ENCODE measurements at regions not wholly inside any gene's neighbourhood (a gene's known extent, or its start where the extent isn't known, plus 50 kb on each side); places are given as distances from the start of the nearest gene placed in this dataset.

DNA sequence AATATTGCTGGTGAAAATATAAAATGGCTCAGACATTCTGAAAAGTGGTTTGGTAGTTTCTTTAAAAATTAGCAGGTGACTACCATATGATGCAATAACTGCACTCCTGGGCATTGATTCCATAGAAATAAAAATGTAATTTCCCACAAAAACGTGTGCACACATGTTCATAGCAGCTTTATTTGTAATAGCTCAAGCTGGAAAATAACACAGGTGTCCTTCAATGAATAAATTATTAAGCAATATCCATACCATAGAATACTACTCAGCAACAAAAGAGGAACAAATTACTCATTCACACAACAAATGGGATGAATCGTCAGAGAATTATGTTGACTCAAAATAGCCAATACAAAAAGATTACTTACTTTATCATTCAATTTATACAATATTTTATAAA is 893.7 kb upstream of the SLIT2 start:
- H3K27me3 Mint-ChIP-seq (ENCODE audit: unreplicated experiment) = no peaks in the 10 kb centered on the region
- no peak overlapping the region for H3K4me3 Mint-ChIP-seq (ENCODE audit: unreplicated experiment)
- TF ChIP-seq, protein P1, sequence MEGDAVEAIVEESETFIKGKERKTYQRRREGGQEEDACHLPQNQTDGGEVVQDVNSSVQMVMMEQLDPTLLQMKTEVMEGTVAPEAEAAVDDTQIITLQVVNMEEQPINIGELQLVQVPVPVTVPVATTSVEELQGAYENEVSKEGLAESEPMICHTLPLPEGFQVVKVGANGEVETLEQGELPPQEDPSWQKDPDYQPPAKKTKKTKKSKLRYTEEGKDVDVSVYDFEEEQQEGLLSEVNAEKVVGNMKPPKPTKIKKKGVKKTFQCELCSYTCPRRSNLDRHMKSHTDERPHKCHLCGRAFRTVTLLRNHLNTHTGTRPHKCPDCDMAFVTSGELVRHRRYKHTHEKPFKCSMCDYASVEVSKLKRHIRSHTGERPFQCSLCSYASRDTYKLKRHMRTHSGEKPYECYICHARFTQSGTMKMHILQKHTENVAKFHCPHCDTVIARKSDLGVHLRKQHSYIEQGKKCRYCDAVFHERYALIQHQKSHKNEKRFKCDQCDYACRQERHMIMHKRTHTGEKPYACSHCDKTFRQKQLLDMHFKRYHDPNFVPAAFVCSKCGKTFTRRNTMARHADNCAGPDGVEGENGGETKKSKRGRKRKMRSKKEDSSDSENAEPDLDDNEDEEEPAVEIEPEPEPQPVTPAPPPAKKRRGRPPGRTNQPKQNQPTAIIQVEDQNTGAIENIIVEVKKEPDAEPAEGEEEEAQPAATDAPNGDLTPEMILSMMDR (IDR thresholded peaks at IDR 0.05; ENCODE audit: unreplicated experiment) = no peak
- DNase-seq (ENCODE audit: low spot score) = no peak
- H3K9me3 Mint-ChIP-seq (ENCODE audit: unreplicated experiment) = no peaks in the 10 kb centered on the region
- H3K36me3 Mint-ChIP-seq (ENCODE audit: low read depth, unreplicated experiment) = no peaks in the 10 kb centered on the region
- no peaks in the 10 kb centered on the region for H3K4me1 Mint-ChIP-seq (ENCODE audit: unreplicated experiment)
- no peak overlapping the region for H3K27ac Mint-ChIP-seq (ENCODE audit: unreplicated experiment)

DNA sequence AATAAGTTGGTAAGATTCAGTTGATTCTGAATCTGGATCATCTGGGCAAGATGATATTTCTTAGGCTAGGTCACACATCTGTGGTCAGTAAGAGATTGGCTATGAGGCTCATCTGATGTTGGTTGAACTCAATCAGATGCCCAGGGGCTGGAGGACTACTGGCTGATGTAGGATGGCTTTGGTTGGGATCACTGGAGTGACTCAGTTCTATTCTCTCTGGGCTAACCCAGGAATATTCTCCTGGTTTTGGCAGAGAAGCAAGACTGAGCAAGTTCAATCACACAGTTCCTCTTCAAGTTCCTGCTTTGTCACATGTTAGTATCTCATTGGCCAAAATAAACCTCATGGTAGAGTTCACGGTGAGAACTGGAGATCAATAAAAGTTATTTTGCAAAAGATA is 902.3 kb upstream of the SLIT2 start:
- Mint-ChIP-seq H3K27ac (ENCODE audit: unreplicated experiment) (no peak overlapping the region), H3K4me3 (ENCODE audit: unreplicated experiment) (no peak overlapping the region), H3K4me1 (ENCODE audit: unreplicated experiment) (no peaks in the 10 kb centered on the region), H3K27me3 (ENCODE audit: unreplicated experiment) (no peaks in the 10 kb centered on the region), H3K9me3 (ENCODE audit: unreplicated experiment) (no peaks in the 10 kb centered on the region), H3K36me3 (ENCODE audit: low read depth, unreplicated experiment) (no peaks in the 10 kb centered on the region)
- DNase-seq (ENCODE audit: low spot score) = no peak
- TF ChIP-seq, protein P1 (IDR thresholded peaks at IDR 0.05; ENCODE audit: unreplicated experiment) = no peak

DNA sequence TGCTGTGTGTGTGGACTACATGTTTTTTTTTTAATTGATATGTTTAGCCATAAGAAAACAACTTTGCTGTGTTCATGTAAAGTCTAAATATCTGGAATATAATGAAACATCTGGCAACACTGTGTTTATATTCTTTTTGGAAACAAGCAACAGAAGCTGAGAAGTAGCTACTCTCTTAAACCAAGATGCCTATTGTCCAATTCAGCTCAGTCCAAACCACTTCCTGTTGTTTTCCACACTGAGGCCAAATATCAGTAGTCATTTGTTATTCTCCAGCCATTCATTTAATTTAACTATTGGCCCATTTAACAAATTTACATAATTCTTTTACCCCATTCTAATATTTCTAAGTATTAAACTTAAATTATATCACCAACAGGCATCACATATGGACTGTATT is 903.0 kb upstream of the SLIT2 start:
- Mint-ChIP-seq H3K4me3 (ENCODE audit: unreplicated experiment) (no peak overlapping the region), H3K27me3 (ENCODE audit: unreplicated experiment) (no peaks in the 10 kb centered on the region), H3K27ac (ENCODE audit: unreplicated experiment) (no peak overlapping the region), H3K4me1 (ENCODE audit: unreplicated experiment) (no peaks in the 10 kb centered on the region), H3K36me3 (ENCODE audit: low read depth, unreplicated experiment) (no peaks in the 10 kb centered on the region), H3K9me3 (ENCODE audit: unreplicated experiment) (no peaks in the 10 kb centered on the region)
- TF ChIP-seq, protein P1 (IDR thresholded peaks at IDR 0.05; ENCODE audit: unreplicated experiment) = no peak
- DNase-seq (ENCODE audit: low spot score) = no peak

DNA sequence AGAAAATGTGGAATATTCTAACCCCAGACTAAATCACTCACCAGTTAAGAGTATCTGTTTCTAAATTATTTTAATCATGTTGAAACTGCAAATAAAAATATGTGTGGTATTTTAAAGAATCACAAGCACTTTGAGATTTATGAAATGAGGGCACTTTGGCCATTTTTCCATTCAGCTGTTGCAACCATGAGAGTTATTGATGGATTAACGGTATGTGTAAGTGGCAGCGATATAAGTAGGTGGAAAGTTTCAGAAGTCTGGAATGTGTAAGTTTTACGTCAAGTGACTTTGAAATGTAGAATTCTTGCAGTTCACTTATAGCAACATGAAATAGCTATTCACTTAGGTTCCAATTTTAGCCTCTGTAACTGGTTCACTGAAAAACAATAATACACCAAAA is 905.1 kb upstream of the SLIT2 start:
- Mint-ChIP-seq H3K27ac (ENCODE audit: unreplicated experiment) (no peak overlapping the region), H3K27me3 (ENCODE audit: unreplicated experiment) (no peaks in the 10 kb centered on the region), H3K9me3 (ENCODE audit: unreplicated experiment) (no peaks in the 10 kb centered on the region), H3K36me3 (ENCODE audit: low read depth, unreplicated experiment) (no peaks in the 10 kb centered on the region), H3K4me3 (ENCODE audit: unreplicated experiment) (no peak overlapping the region), H3K4me1 (ENCODE audit: unreplicated experiment) (no peaks in the 10 kb centered on the region)
- TF ChIP-seq, protein P1 (IDR thresholded peaks at IDR 0.05; ENCODE audit: unreplicated experiment) = no peak
- no peak for DNase-seq (ENCODE audit: low spot score)

DNA sequence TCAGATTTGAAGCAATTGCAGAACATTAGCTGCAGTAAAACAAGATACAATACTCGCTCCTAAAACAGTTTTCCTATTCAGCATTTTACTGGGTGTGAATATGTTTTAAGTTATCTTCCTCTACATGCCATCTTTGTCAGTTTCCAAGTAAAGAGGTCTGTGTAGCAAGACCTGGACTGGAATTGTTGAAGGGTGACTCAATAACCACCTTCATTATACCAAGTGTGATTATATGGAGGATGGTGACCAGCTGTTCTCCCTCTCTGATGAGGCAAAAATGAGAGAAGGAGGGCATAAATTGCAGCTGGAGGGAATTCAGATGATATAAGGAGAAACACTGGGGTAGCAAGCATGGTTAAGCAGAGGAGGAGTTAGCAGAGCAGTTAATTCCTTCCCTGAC is 922.1 kb upstream of the SLIT2 start:
- Mint-ChIP-seq H3K4me3 (ENCODE audit: unreplicated experiment) (no peak overlapping the region), H3K36me3 (ENCODE audit: low read depth, unreplicated experiment) (no peaks in the 10 kb centered on the region), H3K27ac (ENCODE audit: unreplicated experiment) (no peak overlapping the region), H3K9me3 (ENCODE audit: unreplicated experiment) (no peaks in the 10 kb centered on the region), H3K4me1 (ENCODE audit: unreplicated experiment) (no peaks in the 10 kb centered on the region), H3K27me3 (ENCODE audit: unreplicated experiment) (no peaks in the 10 kb centered on the region)
- TF ChIP-seq, protein P1 (IDR thresholded peaks at IDR 0.05; ENCODE audit: unreplicated experiment) = no peak
- no peak for DNase-seq (ENCODE audit: low spot score)

Data from endothelial cell (in vitro differentiated cells).